Amygdala (tissue), 56 donors: ENCODE measurements at regions not wholly inside any gene's neighbourhood (a gene's known extent, or its start where the extent isn't known, plus 50 kb on each side); places are given as distances from the start of the nearest gene placed in this dataset.
"Not testable (repeated sequence)": the region's sequence is repeated elsewhere in the genome, so short reads cannot be mapped to it uniquely, and the experiment has no call there.

Source experiments
- DNase-seq, 56 donors: peaks; one replicate each; lab custom pipeline; 2025; lab: John Stamatoyannopoulos, UW

DNA sequence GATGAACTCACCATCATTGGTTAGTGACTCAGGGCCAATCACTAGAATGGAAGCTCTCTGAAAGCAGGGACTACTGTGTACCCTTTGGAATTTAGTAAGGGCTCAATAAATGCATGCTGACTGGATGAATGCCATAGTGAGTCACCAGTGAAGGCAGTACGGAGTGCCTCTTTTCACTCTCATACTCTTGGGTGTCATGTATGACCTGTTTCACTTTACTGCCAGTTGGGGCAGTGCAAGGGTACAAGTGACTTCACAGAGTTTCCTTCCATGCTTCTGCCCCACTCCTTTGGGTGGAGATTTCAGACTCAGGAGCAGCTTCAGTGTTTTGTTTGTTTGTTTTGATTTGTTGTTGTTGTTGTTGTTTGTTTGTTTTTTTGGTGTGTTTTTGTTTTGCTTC is 57.7 kb downstream of the SOX3 start:
- DNase-seq, result no peak

DNA sequence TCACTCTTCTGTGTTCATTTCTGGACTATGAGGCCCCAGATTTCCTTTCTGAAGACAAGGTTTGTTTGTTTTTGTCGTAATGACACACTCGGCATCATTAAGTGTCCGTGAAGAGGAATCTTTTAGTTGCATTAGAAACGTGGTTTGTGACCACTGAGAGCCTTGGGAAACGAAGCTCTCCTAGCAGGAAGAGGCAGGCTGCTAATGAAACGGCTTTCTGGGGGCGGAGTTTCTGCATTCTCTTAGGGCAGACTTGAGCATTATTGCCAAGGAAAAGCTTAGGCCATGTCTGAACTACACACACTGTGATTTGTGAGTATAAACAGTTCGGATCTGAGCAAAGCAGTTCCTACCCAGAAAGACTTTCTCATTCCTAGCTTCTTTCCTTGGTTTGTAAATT is 64.0 kb downstream of the SOX3 start:
- DNase-seq, result peak in 1 of 56 donors; percentile 0

DNA sequence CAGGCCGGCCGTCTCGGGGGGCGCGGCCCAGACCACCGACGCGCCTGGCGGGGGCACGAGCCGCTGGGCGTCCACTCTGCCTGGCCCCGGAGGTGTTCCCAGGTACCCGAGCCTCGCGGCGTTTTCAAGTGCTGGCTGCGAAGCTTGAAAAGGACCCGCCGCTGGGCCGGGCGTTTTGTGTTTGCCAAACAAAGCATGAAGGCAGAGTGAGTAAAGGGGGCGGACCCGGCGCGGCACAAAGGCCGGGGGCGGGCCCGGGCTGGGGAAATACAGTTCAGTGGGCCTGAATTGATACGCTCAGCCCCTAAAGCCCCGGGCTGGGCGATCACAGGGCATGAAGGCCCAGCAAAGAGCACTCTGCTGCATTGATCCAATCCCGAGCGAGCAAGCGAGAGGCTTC is 65.4 kb downstream of the SOX3 start:
- DNase-seq, result peak in 10 of 56 donors; percentile 0 to 24 (median 2)

DNA sequence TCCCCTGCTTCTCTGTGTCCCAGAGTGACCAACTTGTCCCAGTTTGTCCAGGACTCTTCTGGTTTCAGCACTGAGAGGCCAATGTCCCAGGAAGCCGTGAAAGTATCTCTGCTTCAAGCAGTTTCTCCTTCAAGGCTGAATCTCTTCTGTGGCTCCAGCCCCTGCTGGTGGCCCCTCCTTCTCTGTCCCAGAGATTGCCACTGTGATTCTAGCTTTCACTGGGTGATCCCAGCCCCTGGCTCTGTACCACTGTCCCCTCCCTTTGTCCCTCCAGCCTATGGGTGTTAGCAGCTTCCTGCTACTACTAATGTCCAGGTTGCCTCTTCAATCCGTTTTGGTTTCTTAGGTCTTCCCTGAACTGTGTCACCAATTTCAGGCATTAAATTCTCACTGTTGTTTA is 70.5 kb downstream of the SOX3 start:
- no peak for DNase-seq

DNA sequence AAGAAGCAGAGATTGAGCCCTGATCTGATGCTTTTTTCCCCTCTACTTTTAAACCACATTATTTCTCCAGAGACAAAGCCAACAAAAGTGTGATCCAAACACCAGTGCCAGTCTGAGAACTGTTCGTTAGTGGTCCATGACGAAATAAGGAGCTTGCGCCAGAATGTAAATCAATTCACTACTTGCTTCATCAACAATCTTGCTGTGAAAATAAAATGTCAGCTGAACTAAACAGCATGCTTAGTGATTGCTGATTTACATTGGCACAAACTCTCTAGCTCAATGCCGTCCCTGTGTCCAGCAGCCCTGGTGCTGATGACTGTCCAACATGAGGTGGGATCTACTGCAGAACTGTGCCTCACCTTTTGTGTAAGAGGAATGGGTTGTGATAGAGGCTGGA is 71.3 kb downstream of the SOX3 start:
- DNase-seq, result no peak

- peak in 43 of 56 donors; percentile 0 to 60 (median 17) for DNase-seq
Measured at GRCh38 chrX:140432346-140433175, 72.3 kb downstream of the SOX3 start.

DNA sequence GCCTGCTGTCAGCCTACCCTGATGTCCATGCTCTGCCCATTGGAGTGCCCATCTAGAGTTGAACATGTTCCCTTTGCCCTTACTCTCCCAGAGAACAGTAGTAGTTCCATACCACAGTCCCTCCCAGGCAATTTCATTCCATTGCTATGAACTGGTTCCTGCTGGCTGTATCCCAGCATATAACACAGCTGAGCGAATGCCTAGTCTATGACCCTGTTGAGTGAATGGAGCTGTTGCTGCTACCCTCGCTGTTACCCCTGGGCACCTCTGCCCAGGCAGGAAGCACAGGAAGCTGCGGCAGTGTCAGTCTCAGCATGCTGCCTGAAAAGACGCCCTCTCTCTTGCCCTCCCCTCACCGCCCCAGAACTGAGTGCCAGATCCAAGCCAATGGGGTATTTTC is 73.3 kb downstream of the SOX3 start:
- DNase-seq, result no peak

DNA sequence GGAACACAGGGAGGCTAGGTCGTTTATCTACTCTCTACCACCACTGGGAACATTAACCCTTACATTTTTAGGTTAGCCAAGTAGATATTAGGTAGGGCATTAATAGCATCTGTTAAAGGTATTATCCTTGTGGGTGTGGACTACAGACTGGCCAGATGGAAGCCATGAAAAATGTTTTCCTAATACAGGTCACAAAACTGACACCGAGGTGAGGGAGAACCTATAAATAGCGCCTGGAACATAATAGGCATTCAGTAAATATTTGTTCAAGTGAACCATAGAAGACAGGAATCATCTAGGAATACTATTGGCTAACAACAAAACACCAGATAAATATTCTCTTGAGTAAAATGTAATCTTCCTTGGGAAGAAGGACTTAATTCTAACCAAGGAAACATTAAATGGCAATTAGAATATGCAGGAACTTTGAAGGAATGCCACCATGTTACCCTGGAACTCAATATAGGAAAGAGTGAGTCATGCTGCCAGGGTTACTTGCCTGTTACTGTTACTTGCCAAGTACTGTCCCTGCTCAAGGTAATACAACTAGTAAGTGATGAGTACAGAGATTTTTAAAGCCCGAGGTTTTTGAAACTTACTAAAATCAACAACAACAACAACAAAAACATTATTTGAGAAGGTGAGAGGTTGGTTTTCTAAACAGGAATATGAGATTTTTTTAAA is 79.0 kb downstream of the SOX3 start:
- DNase-seq, result no peak

DNA sequence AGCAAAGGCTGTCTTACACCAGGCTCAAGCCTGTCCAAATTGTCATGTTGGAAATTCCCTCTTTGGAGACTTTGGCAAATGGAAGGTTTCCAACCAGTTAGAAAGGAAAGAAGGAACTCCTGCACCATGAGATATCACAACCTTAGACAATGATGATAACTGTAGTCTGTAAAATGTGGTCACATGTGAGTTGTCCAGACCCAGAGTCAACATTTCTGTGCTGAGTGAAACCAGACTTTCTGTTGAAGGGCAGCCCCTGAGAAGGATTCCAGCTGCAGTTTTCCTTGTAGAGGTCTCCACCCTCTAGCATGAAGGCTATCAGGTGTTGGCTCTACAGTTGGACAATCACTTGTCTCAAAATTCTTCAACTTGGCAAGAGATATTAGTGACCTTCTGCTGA is 82.4 kb downstream of the SOX3 start:
- DNase-seq, result no peak

- DNase-seq, result not testable (repeated sequence)
Measured at GRCh38 chrX:140402131-140402530, 102.7 kb downstream of the SOX3 start.

- DNase-seq, result not testable (repeated sequence)
Measured at GRCh38 chrX:140396326-140396725, 108.5 kb downstream of the SOX3 start.

GRCh38 chrX:140393507-140393906 is 111.4 kb downstream of the SOX3 start:
- DNase-seq, result no peak

DNA sequence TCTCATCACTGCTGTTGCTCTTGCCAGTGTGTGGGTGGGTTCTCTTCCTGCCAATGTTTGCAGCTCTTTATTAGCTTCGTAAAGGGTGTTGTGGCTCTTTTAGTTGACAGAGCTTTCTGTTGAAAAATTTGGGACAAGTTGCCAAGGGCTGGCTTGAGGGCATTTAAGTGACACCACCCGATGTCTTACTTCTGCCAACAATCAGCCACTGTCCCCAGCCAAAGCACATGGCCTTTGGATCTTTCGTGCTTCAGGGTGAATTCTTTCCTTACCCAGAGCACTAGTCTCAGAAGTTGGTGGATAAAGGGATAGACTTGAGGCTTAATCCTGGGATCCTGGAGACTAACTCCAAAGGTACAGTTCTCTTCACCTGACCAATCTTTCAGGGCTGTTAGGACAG is 113.6 kb downstream of the SOX3 start:
- DNase-seq, result peak in 4 of 56 donors; percentile 0

DNA sequence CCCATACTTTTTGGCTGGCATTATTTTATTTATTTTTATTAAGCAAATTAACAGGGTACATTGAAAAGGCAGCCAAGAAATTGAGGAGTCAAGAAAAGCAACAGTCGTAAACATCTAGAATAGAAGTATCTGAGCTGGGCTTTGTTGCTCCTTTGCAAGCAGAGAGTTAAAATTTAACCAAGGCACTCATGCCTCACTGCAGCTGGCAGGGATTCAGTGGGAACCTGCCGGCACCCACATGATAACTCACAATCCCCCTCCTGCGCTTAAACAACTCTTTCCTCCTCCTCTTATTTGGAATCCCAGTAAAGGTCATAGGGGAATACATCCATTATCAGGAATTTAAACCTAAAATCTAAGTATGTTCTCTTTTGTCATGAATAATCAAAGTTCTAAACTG is 115.5 kb downstream of the SOX3 start:
- no peak for DNase-seq

- DNase-seq, result no peak
Measured at GRCh38 chrX:140362861-140363260, 142.0 kb downstream of the SOX3 start.

DNA sequence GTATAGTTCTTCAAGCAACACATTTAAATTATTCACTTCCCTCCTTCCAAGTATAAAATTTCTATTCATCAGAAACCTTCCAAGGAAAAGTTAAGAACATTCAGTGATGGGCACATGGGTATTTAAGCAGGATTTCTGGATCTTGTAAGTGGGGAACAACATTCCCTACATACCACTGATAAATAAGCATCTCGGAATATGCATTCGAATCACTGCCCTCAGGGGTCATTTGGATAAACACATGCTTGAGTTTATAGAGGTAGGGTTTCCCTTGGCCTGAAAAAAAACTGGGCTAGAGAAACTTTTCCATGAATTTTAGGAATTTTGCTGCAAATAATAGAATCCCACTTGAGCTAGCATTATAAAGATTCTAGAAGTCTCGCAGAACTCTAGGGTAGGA is 143.9 kb downstream of the SOX3 start:
- DNase-seq, result no peak

DNA sequence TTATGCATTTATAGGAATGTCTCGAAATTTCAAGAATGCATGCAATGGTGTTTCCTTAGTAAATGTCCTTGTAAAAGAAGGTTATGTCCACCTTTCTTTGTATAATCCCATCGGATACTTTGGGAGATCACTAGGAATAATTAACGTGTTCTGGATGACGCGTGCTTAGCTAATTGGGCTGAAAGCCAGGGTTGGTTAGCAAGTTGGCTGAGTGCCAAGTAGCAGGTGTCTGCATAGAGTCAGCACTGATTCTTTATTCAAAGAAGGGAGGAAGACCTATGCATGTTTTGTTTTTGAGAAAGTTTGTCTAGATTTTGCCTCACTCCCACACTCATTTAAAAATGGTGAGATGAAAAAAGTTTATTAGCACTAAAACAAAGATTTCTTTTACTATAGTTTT is 144.6 kb downstream of the SOX3 start:
- DNase-seq, result no peak

DNA sequence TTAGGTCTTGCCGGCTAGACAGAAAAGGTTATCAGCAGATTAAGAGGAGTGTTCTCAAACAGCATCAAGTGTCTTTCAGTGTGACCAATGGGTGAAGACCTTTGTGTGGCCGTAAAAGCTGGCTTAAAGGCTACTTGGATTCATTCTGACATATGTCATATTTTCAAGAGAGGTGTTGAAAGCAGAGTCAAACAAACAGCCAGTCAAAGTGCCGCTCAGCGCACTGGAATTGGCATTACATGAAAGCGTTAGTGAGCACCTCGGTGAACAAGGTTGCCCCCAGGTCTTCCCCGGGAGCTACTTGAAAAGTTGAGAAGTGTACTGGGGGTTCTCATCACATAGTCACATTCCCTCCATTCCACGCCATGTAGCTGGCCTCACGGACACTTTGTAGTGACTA is 148.9 kb downstream of the SOX3 start:
- no peak for DNase-seq

- DNase-seq, result no peak
Measured at GRCh38 chrX:140355429-140355828, 149.4 kb downstream of the SOX3 start.

GRCh38 chrX:140354431-140355120 is 150.3 kb downstream of the SOX3 start:
- DNase-seq, result no peak

DNA sequence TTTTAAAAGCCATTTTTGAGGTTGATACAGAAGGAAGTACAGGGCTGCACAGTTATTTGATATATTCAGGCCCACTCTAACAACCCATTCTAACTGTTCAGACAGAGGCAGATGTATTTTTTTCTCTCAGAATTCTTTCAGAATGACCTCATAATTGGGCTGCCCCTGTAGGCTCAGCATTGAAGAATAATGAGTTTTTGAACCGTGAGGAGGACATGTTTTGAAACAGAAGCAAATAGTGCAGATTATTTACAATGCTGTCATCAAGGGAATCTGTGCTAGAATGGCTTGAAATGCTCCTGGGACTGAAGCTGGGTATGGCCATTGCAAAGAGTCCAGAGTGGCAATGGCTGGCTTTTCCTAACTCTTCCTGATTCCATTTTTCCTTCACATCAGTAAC is 158.1 kb downstream of the SOX3 start:
- DNase-seq, result no peak
